Adrenal gland (tissue), 9 donors: ENCODE measurements at regions not wholly inside any gene's neighbourhood (a gene's known extent, or its start where the extent isn't known, plus 50 kb on each side); places are given as distances from the start of the nearest gene placed in this dataset.
"Not testable (repeated sequence)": the region's sequence is repeated elsewhere in the genome, so short reads cannot be mapped to it uniquely, and the experiment has no call there.

Source experiments
- DNase-seq, 7 donors: peaks; one replicate each; pipeline ENCODE4 v3.0.0-alpha.2; 2019 to 2020
- H3K27ac ChIP-seq, 5 donors: fragments of 200-600 bp; sonication (generic) in 4 of 5; 1 replicate in 3 of 5; 2 replicates in 2 of 5; pipeline versions ENCODE4 v1.5.1 to v1.8.0; 2016 to 2020; ENCODE audit warnings: mild to moderate bottlenecking in 1 of 5
- H3K27me3 ChIP-seq: fragments of 200-600 bp; 2 replicates; pipeline ENCODE4 v1.8.0; 2021
- H3K36me3 ChIP-seq, 2 donors: fragments of 200-600 bp; replicated peaks in 1 of 2; 1 replicate in 1 of 2; 2 replicates in 1 of 2; pipeline versions ENCODE4 v1.5.1 to v1.8.0; 2018 to 2022
- H3K4me1 ChIP-seq, 2 donors: fragments of 200-600 bp; replicated peaks in 1 of 2; 1 replicate in 1 of 2; 2 replicates in 1 of 2; pipeline versions ENCODE4 v1.5.1 to v1.8.0; 2018 to 2021
- H3K4me3 ChIP-seq, 4 donors: fragments of 200-600 bp; sonication (generic) in 3 of 4; one replicate each; pipeline ENCODE4 v1.5.1; 2016 to 2018
- H3K9me3 ChIP-seq, 3 donors: fragments of 200-600 bp; sonication (generic) in 1 of 3; replicated peaks in 1 of 3; 1 replicate in 2 of 3; 2 replicates in 1 of 3; pipeline versions ENCODE4 v1.5.1 to v1.8.0; 2016 to 2021
- POLR2A ChIP-seq, 2 donors: fragments of 450-650 bp; IDR thresholded peaks; one replicate each; pipeline ENCODE4 v1.6.1; 2017; ENCODE audit warnings: antibody characterized with exemption in 2 of 2, mild to moderate bottlenecking in 2 of 2, moderate library complexity in 1 of 2
- WGBS, 4 donors: extraction: QIAGEN DNeasy Blood & Tissue Kit in 2 of 4; methylation state at CpG; one replicate each; pipeline versions ENCODE4 v1.1.5 to v1.1.7; 2013 to 2017; 5-methylcytosine and 5-hydroxymethylcytosine counted together
- intact Hi-C, 2 donors: fragments of 100-400 bp; cut with DNase I; formaldehyde crosslinking; loops; one replicate each; pipeline versions ENCODE4 v1.14.1 to v1.15.0; 2022 to 2023
- TF ChIP-seq, protein P1 (sequence below), 6 experiments: fragments of 450-650 bp in 4 of 6; fragments of 200-600 bp in 2 of 6; sonication (generic) in 1 of 6; IDR thresholded peaks; 1 replicate in 5 of 6; 2 replicates in 1 of 6; pipeline versions ENCODE4 v1.5.1 to v1.8.0; 2016 to 2021; ENCODE audit warnings: antibody characterized with exemption in 6 of 6, mild to moderate bottlenecking in 2 of 6, moderate library complexity in 1 of 6
- donor health status: healthy with polysubstance abuse.
- donor health status: Bipolar disorder and iron deficiency.
- donor health status: DM: yes; HTN: yes; CAD: no.
- donor health status: DM: no; HTN: no; CAD: no.
- donor health status: DM: no; HTN: no; CAD: no.

GRCh38 chr6:14415452-14415851 lies 297.9 kb downstream of the CD83 start:
- H3K4me3 ChIP-seq = no peak overlapping the region
- TF ChIP-seq POLR2A (IDR thresholded peaks at IDR 0.05) = no peak
- TF ChIP-seq, protein P1, sequence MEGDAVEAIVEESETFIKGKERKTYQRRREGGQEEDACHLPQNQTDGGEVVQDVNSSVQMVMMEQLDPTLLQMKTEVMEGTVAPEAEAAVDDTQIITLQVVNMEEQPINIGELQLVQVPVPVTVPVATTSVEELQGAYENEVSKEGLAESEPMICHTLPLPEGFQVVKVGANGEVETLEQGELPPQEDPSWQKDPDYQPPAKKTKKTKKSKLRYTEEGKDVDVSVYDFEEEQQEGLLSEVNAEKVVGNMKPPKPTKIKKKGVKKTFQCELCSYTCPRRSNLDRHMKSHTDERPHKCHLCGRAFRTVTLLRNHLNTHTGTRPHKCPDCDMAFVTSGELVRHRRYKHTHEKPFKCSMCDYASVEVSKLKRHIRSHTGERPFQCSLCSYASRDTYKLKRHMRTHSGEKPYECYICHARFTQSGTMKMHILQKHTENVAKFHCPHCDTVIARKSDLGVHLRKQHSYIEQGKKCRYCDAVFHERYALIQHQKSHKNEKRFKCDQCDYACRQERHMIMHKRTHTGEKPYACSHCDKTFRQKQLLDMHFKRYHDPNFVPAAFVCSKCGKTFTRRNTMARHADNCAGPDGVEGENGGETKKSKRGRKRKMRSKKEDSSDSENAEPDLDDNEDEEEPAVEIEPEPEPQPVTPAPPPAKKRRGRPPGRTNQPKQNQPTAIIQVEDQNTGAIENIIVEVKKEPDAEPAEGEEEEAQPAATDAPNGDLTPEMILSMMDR (IDR thresholded peaks at IDR 0.05) = no peak
- intact Hi-C loops = no loop called here
- no peak overlapping the region for H3K27ac ChIP-seq
- 94 to 100% (median 96%) methylated on average over 3 of the region's 3 CpGs for WGBS, 4 donors
- H3K4me1 ChIP-seq = no peaks in the 10 kb centered on the region
- H3K9me3 ChIP-seq = no peaks in the 10 kb centered on the region
- H3K36me3 ChIP-seq = no peaks in the 10 kb centered on the region
- DNase-seq = no peak
- no peaks in the 10 kb centered on the region for H3K27me3 ChIP-seq

GRCh38 chr6:14417377-14417776 lies 299.8 kb downstream of the CD83 start:
- H3K27me3 ChIP-seq = no peaks in the 10 kb centered on the region

DNA sequence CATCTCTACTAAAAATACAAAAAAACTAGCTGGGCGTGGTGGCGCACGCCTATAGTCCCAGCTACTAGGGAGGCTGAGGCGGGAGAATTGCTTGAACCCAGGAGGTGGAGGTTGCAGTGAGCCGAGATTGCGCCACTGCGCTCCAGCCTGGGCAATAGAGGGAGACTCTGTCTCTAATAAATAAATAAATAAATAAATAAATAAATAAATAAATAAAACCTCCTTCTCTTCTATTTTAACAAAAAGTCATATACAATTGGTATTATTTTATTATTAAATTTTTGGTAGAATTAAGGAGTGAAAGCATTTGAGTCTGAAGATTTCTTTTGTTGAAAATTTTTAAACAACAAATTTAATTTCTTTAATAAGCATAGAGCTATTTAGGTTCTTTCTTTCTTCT lies 301.7 kb downstream of the CD83 start:
- H3K27me3 ChIP-seq, intact Hi-C loops, H3K4me1 ChIP-seq, H3K36me3 ChIP-seq, H3K4me3 ChIP-seq, H3K9me3 ChIP-seq, DNase-seq, H3K27ac ChIP-seq: not testable (repeated sequence)
- WGBS, 4 donors = 85 to 96% (median 91%) methylated on average over 7 of the region's 7 CpGs

More at GRCh38 chr6:14417377-14417776, 299.8 kb downstream of the CD83 start:
- no peaks in the 10 kb centered on the region for H3K36me3 ChIP-seq
- H3K27ac ChIP-seq = no peak overlapping the region
- TF ChIP-seq, protein P1 (IDR thresholded peaks at IDR 0.05) = no peak
- intact Hi-C loops = no loop called here
- WGBS, 4 donors = 78 to 98% (median 83%) methylated on average over 2 of the region's 2 CpGs
- H3K4me3 ChIP-seq = no peak overlapping the region
- no peaks in the 10 kb centered on the region for H3K4me1 ChIP-seq
- H3K9me3 ChIP-seq = no peaks in the 10 kb centered on the region
- DNase-seq = no peak

DNA sequence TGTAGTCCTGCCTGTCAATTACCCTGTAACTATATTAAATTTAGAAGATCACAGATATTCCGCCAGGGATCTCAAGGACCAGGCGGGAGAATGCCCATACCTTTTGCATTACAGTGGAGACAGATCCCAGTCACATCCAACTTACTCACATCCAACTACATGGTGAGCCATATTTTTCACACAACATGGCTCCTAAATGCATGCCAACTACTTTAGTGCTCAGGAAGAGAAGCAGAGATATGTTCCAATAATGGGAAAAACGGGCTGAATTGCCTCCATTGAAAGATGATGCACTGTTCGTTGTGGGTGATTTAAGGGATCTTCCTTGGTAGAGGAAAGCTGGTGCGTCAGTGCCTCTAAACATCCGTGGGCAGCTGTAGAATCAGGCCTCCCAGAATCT lies 304.5 kb downstream of the CD83 start:
- no peaks in the 10 kb centered on the region for H3K27me3 ChIP-seq
- no peaks in the 10 kb centered on the region for H3K9me3 ChIP-seq
- TF ChIP-seq, protein P1 (IDR thresholded peaks at IDR 0.05) = no peak
- no peak for TF ChIP-seq POLR2A (IDR thresholded peaks at IDR 0.05)
- intact Hi-C loops = no loop called here
- no peaks in the 10 kb centered on the region for H3K36me3 ChIP-seq
- peak overlapping the region in 1 of 5 donors; percentile 68 for H3K27ac ChIP-seq
- H3K4me1 ChIP-seq = peaks cover 0 to 3% of the 10 kb centered on the region in 2 donors
- no peak overlapping the region for H3K4me3 ChIP-seq
- 76 to 82% (median 79%) methylated on average over 6 of the region's 6 CpGs for WGBS, 4 donors
- DNase-seq = no peak

DNA sequence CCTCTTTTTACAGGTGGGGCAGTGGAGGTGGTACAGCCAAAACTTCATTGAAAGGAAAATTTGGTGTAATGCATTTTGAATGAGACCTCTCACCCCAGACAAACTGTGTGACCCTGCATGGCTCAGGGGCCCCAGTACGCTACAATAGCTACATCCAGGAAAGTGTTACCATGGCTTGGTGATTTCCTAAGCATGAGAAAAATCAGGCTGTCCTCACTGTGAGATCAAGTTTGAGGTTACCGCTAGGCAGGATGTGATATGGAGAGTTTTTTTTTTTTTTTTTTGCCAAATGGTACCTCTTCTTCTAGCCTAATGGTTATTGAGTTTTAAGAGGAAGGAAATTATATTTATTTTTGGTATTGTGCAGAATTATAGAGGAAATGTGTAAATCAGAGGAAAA lies 305.3 kb downstream of the CD83 start:
- Histone ChIP-seq H3K36me3 (no peaks in the 10 kb centered on the region), H3K4me1 (peaks cover 0 to 3% of the 10 kb centered on the region in 2 donors), H3K4me3 (no peak overlapping the region), H3K27ac (no peak overlapping the region), H3K9me3 (no peaks in the 10 kb centered on the region), H3K27me3 (no peaks in the 10 kb centered on the region)
- no peak for TF ChIP-seq POLR2A (IDR thresholded peaks at IDR 0.05)
- TF ChIP-seq, protein P1 (IDR thresholded peaks at IDR 0.05) = no peak
- intact Hi-C loops = no loop called here
- 54 to 72% (median 63%) methylated on average over 2 of the region's 2 CpGs for WGBS, 4 donors
- DNase-seq = no peak
